Testis (tissue), 2 donors: ENCODE measurements at regions not wholly inside any gene's neighbourhood (a gene's known extent, or its start where the extent isn't known, plus 50 kb on each side); places are given as distances from the start of the nearest gene placed in this dataset.

Source experiments
- DNase-seq: peaks from one replicate; pipeline ENCODE4 v3.0.0-alpha.2; 2019
- H3K27ac ChIP-seq, 2 donors: fragments of 200-600 bp; sonication (generic); one replicate each; pipeline ENCODE4 v1.5.1; 2019
- H3K27me3 ChIP-seq: fragments of 200-600 bp; sonication (generic); one replicate; pipeline ENCODE4 v1.5.1; 2019
- H3K36me3 ChIP-seq: fragments of 200-600 bp; sonication (generic); one replicate; pipeline ENCODE4 v1.5.1; 2017; ENCODE audit warnings: low read depth; ENCODE audit errors: missing control alignments
- H3K4me1 ChIP-seq: fragments of 200-600 bp; sonication (generic); one replicate; pipeline ENCODE4 v1.5.1; 2019
- H3K4me3 ChIP-seq, 2 donors: fragments of 200-600 bp; sonication (generic); one replicate each; pipeline ENCODE4 v1.5.1; 2017 to 2019
- H3K9me3 ChIP-seq: fragments of 200-600 bp; sonication (generic); one replicate; pipeline ENCODE4 v1.5.1; 2017
- POLR2A ChIP-seq: fragments of 450-650 bp; IDR thresholded peaks from one replicate; pipeline ENCODE4 v1.6.1; 2017; ENCODE audit warnings: antibody characterized with exemption, mild to moderate bottlenecking, moderate library complexity
- WGBS, 2 donors: methylation state at CpG; one replicate each; pipeline ENCODE4 v1.1.5; 2018; 5-methylcytosine and 5-hydroxymethylcytosine counted together
- intact Hi-C: fragments of 100-400 bp; cut with DNase I; formaldehyde crosslinking; loops from one replicate; pipeline ENCODE4 v1.15.1; 2023; ENCODE audit warnings: low total_unique reads
- TF ChIP-seq, protein P1 (sequence below), 3 experiments: fragments of 450-650 bp in 2 of 3; fragments of 200-600 bp in 1 of 3; sonication (generic) in 1 of 3; IDR thresholded peaks; one replicate each; pipeline ENCODE4 v1.5.1; 2016 to 2019; ENCODE audit warnings: antibody characterized with exemption in 3 of 3, mild to moderate bottlenecking in 2 of 3, moderate library complexity in 1 of 3

DNA sequence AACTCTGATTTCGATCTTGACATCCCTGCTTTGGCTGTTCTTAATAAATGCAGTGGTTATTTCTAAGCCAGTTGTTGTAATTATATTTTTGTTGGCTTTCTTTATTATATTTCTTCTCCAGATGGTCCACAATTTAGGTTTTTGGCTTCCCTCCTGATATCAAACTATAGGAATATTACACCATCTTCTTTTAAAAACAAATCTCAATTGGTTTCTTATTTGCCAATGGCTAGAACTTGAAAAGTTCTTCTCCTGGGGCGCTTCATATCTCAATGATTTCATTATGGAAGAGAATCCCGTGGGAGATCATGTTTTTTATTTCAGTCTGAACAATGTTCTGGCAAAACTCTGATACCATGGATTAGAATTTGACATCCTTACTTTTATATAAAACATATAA is 292.3 kb downstream of the FLRT2 start:
- TF ChIP-seq POLR2A, result no peak
- TF ChIP-seq, protein P1, sequence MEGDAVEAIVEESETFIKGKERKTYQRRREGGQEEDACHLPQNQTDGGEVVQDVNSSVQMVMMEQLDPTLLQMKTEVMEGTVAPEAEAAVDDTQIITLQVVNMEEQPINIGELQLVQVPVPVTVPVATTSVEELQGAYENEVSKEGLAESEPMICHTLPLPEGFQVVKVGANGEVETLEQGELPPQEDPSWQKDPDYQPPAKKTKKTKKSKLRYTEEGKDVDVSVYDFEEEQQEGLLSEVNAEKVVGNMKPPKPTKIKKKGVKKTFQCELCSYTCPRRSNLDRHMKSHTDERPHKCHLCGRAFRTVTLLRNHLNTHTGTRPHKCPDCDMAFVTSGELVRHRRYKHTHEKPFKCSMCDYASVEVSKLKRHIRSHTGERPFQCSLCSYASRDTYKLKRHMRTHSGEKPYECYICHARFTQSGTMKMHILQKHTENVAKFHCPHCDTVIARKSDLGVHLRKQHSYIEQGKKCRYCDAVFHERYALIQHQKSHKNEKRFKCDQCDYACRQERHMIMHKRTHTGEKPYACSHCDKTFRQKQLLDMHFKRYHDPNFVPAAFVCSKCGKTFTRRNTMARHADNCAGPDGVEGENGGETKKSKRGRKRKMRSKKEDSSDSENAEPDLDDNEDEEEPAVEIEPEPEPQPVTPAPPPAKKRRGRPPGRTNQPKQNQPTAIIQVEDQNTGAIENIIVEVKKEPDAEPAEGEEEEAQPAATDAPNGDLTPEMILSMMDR (IDR thresholded peaks at IDR 0.05), result no peak
- Histone ChIP-seq H3K27me3 (no peaks in the 10 kb centered on the region), H3K27ac (no peak overlapping the region), H3K4me1 (no peaks in the 10 kb centered on the region), H3K4me3 (no peak overlapping the region), H3K9me3 (no peaks in the 10 kb centered on the region), H3K36me3 (no peaks in the 10 kb centered on the region)
- intact Hi-C loops, result no loop called here
- no peak for DNase-seq
- WGBS, 2 donors, result 63 to 66% methylated on average over 3 of the region's 3 CpGs

DNA sequence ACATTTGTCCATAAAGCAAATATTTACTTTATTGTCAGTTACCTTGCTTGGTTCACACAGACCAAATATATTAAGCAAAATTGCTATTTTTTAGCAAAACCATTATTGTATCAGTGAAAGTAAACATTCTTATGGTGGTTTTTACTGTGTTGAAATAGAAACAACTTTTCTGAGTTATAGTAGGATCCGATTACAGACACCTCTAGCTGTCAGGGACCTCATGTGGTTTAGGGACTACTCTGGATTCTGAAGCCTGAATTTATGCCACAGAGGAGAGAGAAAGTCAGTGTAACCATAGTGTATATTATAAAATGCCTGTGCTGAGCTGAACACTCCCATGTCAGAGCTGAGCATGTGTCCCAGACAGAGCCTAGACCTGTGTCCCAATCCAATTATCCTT is 287.5 kb downstream of the FLRT2 start:
- no peak for DNase-seq
- Histone ChIP-seq H3K4me3 (no peak overlapping the region), H3K9me3 (no peaks in the 10 kb centered on the region), H3K36me3 (no peaks in the 10 kb centered on the region), H3K27ac (no peak overlapping the region), H3K27me3 (no peaks in the 10 kb centered on the region), H3K4me1 (no peaks in the 10 kb centered on the region)
- WGBS, 2 donors, result 93 to 96% methylated on average over 1 of the region's 1 CpG
- TF ChIP-seq, protein P1 (IDR thresholded peaks at IDR 0.05), result no peak
- TF ChIP-seq POLR2A, result no peak
- intact Hi-C loops, result no loop called here

DNA sequence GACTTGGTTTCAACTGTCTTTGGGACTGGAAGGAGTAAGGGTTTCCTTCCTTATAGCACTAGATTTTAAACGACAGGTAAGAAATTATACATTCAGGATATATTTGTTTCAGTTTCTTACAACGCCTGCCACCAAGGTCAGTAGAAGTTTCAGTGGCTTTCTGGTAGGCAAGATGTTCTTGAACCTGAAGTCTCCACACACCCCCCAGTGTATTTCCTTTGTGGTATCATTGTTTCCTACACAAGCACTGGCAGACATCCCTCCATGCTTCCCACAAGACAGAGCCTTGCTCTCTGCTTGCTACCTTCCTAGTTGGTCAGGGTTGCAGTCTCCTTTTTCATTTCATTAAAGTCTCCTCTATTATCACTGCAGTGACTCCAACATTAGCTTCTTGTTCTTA is 283.1 kb downstream of the FLRT2 start:
- intact Hi-C loops, result no loop called here
- Histone ChIP-seq H3K4me1 (no peaks in the 10 kb centered on the region), H3K4me3 (no peak overlapping the region), H3K9me3 (no peaks in the 10 kb centered on the region), H3K27me3 (no peaks in the 10 kb centered on the region), H3K36me3 (no peaks in the 10 kb centered on the region), H3K27ac (no peak overlapping the region)
- TF ChIP-seq POLR2A, result no peak
- TF ChIP-seq, protein P1 (IDR thresholded peaks at IDR 0.05), result no peak
- WGBS, 2 donors, result 55 to 72% methylated on average over 2 of the region's 2 CpGs
- no peak for DNase-seq

DNA sequence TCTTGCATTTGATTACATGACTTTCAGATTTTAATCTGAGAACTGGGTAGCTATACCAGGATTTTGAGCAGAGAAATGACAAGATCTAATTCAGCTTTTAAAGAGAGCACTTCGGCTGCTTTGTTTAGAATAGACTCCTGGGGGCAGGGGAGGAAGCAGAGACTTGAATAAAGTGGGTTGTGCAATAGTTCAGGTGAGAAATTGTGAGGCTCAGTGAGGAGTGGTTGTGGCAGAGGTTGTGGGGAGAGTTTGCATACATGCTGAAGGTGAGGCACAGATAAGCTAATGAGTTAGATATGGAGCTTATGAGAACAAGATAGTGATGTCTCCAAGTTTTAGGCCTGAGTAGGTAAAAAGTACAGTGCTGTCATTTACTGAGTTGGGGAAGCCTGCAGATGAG is 281.4 kb downstream of the FLRT2 start:
- Histone ChIP-seq H3K4me3 (no peak overlapping the region), H3K9me3 (no peaks in the 10 kb centered on the region), H3K36me3 (no peaks in the 10 kb centered on the region), H3K27ac (no peak overlapping the region), H3K4me1 (no peaks in the 10 kb centered on the region), H3K27me3 (no peaks in the 10 kb centered on the region)
- TF ChIP-seq, protein P1 (IDR thresholded peaks at IDR 0.05), result no peak
- DNase-seq, result no peak
- intact Hi-C loops, result no loop called here
- 70 to 83% methylated on average over 1 of the region's 1 CpG for WGBS, 2 donors

DNA sequence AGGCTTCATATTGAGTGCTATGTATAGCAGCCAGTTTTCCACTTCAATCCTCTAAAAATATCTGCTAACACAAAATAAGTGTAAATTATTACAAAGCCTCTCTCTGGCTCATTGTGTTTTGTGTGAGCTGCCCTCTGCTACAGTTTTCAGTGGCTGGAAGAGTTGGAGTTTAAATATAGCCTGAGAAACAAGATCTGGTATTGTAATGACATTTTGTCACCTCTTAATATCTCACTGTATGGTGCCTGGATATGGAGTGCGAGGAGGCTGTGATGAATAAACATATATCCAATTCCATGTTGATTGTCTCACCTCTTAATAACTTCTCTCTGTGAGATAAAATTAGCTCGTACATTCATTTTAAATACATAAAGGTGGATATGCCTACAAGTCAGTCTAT is 269.7 kb downstream of the FLRT2 start:
- H3K27ac ChIP-seq, result no peak overlapping the region
- DNase-seq, result no peak
- WGBS, 2 donors, result 89 to 97% methylated on average over 2 of the region's 2 CpGs
- no peak overlapping the region for H3K4me3 ChIP-seq
- H3K4me1 ChIP-seq, result no peaks in the 10 kb centered on the region
- intact Hi-C loops, result no loop called here
- TF ChIP-seq POLR2A, result no peak
- TF ChIP-seq, protein P1 (IDR thresholded peaks at IDR 0.05), result no peak
- no peaks in the 10 kb centered on the region for H3K36me3 ChIP-seq
- no peaks in the 10 kb centered on the region for H3K27me3 ChIP-seq
- H3K9me3 ChIP-seq, result no peaks in the 10 kb centered on the region
